ENCODE measurements at regions not wholly inside any gene's neighbourhood (a gene's known extent, or its start where the extent isn't known, plus 50 kb on each side); places are given as distances from the start of the nearest gene placed in this dataset.

DNA sequence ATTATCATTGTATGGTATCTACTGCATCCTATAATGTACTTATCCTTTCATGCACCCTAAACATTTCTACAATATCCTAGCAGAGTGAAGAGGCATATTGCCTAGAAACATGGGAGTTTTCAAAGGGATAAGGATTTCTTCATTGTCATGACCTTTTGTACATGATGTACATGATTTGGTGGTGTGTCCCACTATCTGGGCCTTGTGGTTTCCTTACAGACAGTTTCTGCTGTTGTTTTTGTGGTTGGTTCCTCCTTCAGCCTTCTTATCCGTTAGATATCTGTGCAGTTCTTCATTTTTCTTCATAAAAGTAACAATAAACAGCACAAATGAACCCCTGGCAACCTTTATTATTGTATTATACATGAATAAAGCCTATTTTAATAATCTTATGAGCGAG is 70.4 kb upstream of the BACH1 start:
- DNase-seq, result no peak

DNA sequence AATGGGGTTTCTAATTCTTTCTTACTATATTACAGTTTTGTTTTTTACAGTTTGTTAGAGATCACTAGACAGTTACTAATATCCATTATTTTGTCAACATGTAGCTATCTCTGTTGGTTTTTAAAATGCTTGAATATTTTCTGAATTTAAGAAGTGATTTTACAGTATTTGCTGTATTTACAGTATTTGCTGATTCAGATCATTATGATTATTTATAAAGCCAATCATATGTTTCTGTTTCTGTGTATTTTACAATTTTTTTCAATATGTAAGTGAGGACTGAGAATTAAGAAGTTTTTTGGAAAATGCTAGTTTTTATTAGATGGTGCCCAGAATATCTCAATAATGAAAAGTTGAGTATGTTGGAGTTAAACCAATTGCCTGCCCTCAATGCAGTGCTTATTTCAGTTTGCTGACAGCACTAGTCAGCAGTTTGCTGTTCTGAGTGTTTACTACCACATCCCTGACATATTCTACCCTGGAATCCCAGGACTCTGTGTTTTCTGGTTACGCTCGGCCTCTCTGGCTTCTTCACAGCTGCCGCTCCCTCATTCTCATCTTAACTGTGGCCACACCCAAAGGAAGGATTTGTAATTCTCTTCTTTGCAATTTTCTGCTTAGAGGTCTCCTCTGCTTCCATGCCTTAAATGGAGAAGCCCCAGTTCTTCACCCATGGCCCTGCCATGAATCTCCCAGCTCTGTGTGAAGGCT is 68.0 kb upstream of the BACH1 start:
- no peak for DNase-seq

GRCh38 chr21:29231756-29232529 is 66.8 kb upstream of the BACH1 start:
- DNase-seq, result peak in 1 of 2 experiments; percentile 23

GRCh38 chr21:29232530-29233255 is 66.0 kb upstream of the BACH1 start:
- no peak for DNase-seq

DNA sequence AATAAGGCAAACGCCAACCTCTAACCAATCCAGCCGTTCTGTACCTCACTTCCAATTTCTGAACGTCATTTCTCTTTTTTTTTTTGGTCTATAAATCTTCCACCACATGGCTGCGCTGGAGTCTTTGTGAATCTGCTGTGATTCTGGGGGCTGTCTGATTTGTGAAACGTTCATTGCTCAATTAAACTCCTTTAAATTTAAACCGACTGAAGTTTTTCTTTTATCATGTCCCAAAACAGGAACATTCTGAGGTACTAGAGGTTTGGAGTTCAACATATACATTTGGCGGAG is 65.5 kb upstream of the BACH1 start:
- no peak for DNase-seq

DNA sequence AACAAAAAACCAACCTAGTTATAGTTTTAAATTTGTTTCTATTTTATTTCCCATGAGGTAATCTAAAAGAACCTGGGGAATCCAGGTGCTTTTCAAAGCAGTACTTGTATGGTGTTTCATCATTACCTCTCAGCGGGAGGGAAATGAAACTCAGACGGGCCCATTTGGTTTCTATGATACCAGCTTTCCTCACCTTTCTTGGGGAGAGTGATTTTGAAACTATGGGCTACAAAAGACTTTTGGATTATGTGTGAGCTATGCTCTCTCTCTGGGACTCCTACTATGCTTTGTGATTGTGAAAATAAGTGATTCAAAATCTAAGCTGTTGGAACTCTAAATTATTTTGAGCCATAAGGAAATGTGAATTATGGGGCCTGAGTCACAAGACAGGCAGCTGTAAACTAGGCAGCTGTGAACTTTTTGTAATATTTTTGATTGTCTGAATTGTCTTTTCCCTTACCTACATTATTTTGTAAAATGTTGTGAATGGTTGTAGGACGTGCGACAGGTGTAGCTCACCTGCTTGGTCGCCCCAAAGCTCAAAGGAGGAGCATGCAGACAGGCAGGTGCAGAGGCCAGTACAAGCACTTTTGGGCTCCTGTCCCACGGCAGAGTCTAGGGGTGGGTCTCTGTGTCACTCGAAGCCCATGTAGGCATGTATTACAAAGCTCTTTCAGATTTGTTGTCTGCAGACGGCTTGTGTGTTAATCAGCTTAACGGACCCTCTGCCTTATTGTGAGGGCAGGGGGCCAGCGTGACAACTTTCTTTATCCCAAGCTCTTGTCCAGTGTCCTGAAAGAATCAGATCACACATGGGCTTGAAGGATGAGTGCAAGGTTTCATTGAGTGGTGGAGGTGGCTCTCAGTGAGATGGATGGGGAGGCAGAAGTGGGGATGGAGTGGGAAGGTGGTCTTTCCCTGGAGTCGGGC is 64.8 kb upstream of the BACH1 start:
- DNase-seq, result peak in 1 of 2 experiments; percentile 48

- DNase-seq, result no peak
These were observed 63.0 kb upstream of the BACH1 start for GRCh38 chr21:29235714-29236197.

DNA sequence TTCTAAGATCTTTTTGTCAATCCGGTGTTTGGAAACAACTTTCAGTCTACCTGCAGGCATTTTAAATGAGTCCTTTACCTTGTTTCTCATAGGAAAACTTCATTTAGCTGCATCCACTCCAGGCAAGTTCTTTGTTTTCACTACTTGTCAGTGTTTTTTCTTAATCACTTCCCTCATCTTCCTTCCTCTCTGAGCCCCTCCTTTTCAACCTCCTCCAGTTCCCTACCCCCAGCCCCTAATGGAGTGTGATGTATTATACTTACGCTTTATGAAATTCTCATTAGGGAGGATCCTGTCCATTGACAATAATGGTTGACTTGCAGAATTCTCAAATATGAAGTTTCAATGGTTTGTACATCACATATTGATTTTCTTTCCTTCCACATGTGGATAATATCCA is 62.5 kb upstream of the BACH1 start:
- DNase-seq, result no peak

DNA sequence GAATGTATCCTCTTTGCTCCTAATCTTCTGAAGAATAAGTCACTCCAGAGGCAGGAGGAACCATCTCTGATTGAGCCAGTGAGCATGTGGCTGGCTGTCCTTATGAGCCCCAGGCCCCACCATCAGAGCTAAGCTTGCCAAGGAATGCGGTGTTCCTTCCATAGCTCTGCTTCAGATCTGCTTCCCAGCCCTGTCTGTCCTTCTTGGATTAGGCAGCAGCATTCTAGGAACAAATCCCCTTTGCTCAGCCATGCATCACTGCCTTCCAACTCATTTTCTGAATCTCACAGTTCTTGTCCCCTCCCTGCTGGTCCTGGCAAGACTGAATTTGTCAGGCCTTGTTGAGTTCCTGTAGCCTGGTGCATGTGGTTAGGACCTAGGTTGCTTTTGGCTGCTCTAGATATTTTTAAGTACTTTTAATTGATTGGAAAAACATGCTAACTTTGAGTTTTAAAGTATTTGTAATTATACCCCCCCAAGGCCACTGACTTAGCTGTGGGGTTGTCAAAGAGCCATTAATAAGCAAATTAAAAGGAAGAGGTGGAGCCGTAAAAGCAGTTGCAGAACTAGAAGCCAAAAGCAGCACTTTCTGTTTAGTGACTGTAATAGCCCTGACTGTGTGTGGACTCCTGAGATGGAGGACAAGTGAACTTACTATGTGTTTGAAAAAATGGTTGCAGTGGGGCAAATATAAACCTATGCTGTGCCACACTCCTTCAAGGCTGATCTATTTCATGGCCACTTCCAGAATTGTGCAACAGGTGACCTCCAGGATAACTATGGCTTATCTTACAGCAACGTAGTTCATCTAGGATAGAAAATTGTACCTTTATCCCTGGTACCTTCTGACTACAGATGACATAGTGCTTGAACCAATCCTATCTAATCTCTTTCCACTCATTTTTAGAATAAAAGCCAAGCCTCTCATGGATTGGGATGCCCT is 61.3 kb upstream of the BACH1 start:
- no peak for DNase-seq

DNA sequence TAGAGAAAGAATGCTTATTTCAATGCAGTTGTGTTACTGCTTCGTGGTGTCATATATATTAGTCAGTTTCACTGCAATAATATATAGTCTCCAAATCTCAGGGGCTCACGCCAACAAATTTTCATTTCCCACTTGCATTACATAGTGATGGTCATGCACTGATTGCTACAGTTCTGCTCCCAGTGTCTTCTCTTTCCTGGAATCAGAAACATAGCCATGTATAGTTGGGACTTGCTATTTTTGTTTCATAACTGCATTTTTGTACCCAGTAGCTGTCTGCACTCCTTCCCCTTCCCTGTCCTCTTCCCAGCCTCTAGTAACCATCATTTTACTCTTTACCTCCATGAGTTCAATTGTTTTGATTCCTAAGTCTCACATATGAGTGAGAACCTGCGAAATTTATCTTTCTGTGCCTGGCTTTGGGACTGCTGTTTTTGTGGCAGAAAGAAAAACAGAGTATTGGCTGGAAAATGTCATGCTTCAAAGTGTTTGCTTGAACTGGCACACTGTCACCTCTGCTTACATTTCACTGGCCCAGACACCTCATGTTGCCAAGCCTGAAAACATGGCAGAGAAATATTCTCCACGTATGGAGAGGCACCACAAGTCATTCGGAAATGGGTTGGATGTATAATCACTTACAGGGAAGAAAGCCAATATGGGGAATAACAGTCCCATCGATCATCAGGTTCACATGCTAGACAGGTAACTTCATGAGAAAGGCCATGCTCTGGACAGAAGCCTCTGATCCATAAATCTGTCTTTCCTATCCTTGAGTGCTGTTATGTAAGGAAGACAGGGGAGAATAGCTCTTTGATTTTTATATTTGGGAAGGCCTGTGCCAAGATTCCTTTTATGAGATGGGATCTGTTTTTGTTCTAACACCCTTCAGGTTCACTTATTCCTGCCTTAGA is 60.4 kb upstream of the BACH1 start:
- no peak for DNase-seq

DNA sequence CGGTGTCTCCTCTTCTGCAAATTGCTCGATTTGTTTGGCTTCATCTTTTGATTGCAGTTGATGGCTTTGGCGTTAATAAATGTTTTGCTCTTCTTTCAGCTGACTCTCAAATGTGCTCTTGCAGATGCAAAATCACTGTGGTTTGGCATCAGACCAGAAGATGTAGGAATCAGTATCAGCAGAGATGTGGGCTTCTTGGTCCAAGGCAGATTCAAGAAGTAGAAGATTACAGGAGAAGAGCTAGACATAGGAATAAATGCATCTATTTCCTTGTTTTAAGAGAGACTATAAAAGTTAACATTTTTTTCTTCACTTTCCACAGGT is 59.8 kb upstream of the BACH1 start:
- no peak for DNase-seq

- no peak for DNase-seq
These were observed 58.6 kb upstream of the BACH1 start for GRCh38 chr21:29240136-29240535.

DNA sequence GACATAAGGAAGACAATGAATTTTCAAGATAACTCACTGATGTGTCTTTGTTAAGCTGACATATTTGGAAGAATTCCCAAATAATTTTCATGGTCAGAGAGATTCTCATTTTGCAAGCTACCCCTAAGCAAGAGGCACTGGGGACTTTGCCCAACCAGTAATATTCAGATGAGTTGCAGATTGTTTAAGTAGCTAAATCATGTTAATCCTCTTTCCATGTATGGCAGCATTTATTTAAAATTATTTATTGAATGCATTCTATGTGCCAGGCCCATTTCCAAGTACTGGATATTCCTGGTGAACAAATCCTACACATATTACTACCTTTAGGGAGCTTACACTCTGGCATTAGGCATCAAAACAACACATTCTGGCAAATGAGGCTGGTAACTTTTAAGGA is 56.5 kb upstream of the BACH1 start:
- DNase-seq, result no peak

DNA sequence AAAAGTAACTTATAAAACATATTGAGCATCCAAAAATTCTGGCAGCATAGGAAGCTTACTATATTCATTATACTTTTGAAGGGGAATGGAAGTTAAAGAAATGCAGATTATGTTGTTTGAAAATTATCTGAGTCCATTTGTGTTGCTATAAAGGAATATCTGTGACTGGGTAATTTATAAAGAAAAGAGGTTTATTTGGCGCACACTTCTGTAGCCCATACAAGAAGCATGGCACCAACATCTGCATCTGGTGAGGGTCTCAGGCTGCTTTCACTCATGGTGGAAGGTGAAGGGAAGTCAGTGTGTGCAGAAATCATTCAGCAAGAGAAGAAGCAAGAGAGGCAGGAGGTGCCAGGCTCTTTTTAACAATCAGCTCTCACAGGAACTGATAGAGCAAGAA is 55.5 kb upstream of the BACH1 start:
- DNase-seq, result no peak

DNA sequence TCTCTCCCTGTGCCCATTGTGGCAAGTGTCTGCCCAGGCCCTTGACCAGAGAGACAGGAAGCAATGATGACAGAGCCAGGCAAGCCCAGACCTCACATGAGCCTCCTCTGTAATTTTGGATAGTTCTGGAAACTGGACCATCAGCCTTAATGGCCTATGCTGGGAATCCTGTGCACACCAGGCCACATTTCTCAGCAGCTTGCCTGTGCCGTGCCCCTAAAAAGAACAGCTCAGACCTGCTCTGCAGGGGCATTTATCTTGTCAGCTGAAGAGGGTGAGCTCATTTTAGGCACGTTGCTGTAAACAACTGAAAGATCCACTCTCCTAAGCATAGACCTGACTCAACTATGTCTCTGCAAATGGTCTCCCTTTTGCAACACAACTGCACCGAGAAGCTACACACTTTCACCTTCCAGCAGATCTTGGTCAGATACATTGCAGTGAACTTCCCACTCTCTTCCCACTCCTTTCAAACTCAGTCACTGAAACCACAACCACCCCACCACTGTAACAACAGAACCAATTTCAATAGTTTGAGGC is 53.5 kb upstream of the BACH1 start:
- peak in 1 of 2 experiments; percentile 44 for DNase-seq

DNA sequence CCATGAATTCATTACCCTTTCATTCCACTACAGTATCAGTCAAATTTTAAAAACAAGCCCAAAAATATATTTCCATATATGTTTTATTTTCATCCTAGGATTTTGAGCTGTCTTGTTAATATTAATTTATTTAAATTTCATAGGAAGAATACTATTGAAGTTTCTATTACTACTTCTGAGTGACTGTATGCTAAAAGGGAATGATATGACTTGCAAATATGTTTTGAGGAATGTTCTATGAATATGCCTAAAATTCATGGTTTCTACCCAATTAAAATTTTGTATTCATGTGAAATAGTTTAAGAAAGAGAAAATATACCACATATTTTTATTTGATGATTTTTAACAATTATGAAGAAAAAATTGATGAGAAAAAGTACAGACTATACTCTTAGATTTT is 52.9 kb upstream of the BACH1 start:
- DNase-seq, result no peak

GRCh38 chr21:29246614-29247013 is 52.1 kb upstream of the BACH1 start:
- no peak for DNase-seq

- DNase-seq, result no peak
These were observed 50.6 kb upstream of the BACH1 start for GRCh38 chr21:29248124-29248523.

Measured in activated CD4-positive, alpha-beta T cell treated with anti-CD3 and anti-CD28 coated beads, Interleukin-2, amount 50 U/mL, for 48 hours (primary cell).